H1 (cell line): ENCODE measurements at regions not wholly inside any gene's neighbourhood (a gene's known extent, or its start where the extent isn't known, plus 50 kb on each side); places are given as distances from the start of the nearest gene placed in this dataset.

ENCODE experiments used
- CTCF ChIA-PET: fragments of 300-600 bp; sonication (Branson Sonifier 250); formaldehyde crosslinking; loops from one replicate; lab custom pipeline; 2021; ENCODE audit not compliant: partially characterized antibody; lab: Charles Lee
- POLR2A ChIA-PET: fragments of 300-600 bp; sonication (Branson Sonifier 250); formaldehyde crosslinking; loops from one replicate; lab custom pipeline; 2021; ENCODE audit warnings: inconsistent platforms; ENCODE audit not compliant: partially characterized antibody; lab: Charles Lee
- DNase-seq, 2 experiments: peaks; one replicate each; pipeline versions ENCODE4 v3.0.0 to v3.0.0-alpha.2; 2010 to 2022; ENCODE audit warnings: low spot score in 2 of 2, low read depth in 1 of 2, mixed read lengths in 1 of 2
- FAIRE-seq: peaks from 2 replicates; lab custom pipeline; 2011; peaks lifted over from hg19 to GRCh38; lab: Jason Lieb, UNC
- H2AFZ ChIP-seq: 2 replicates; pipeline ENCODE4 v1.8.1; 2012; ENCODE audit warnings: low read length, inconsistent platforms
- H2AK5ac ChIP-seq: 2 replicates; pipeline ENCODE4 v1.6.1; 2013; ENCODE audit warnings: low read depth, low read length
- H2BK120ac ChIP-seq: replicated peaks from 2 replicates; pipeline ENCODE3; 2013; ENCODE audit warnings: low read depth, low read length, inconsistent platforms
- H2BK12ac ChIP-seq: 2 replicates; pipeline ENCODE4 v1.6.1; 2013; ENCODE audit warnings: low read depth, low read length
- H2BK15ac ChIP-seq: 2 replicates; pipeline ENCODE4 v1.6.1; 2013; ENCODE audit warnings: low read length
- H2BK20ac ChIP-seq: 2 replicates; pipeline ENCODE4 v1.6.1; 2013; ENCODE audit warnings: low read length
- H2BK5ac ChIP-seq: 2 replicates; pipeline ENCODE4 v1.6.1; 2013; ENCODE audit warnings: low read depth, low read length
- H3K14ac ChIP-seq: 2 replicates; pipeline ENCODE4 v1.6.1; 2013; ENCODE audit warnings: inconsistent platforms; ENCODE audit not compliant: insufficient read length
- H3K18ac ChIP-seq: 2 replicates; pipeline ENCODE4 v1.6.1; 2013; ENCODE audit warnings: low read length; ENCODE audit errors: extremely low read depth
- H3K23ac ChIP-seq: 2 replicates; pipeline ENCODE4 v1.6.1; 2013; ENCODE audit warnings: inconsistent platforms; ENCODE audit not compliant: insufficient read length
- H3K23me2 ChIP-seq: 2 replicates; pipeline ENCODE4 v1.6.1; 2013; ENCODE audit warnings: low read depth, low read length
- H3K27ac ChIP-seq: 2 replicates; pipeline ENCODE4 v1.6.1; 2011; ENCODE audit warnings: low read depth, low read length, inconsistent platforms
- H3K27me3 ChIP-seq, 4 experiments: replicated peaks in 1 of 4; 1 replicate in 1 of 4; 2 replicates in 3 of 4; pipeline versions ENCODE4 v1.6.1 to v1.8.1; 2011 to 2013; ENCODE audit warnings: low read length in 3 of 4, mild to moderate bottlenecking in 3 of 4, inconsistent platforms in 2 of 4, mixed read lengths in 2 of 4, moderate library complexity in 1 of 4; ENCODE audit not compliant: control insufficient read depth in 3 of 4, insufficient read depth in 3 of 4; ENCODE audit errors: extremely low read depth in 1 of 4
- H3K36me3 ChIP-seq, 4 experiments: 2 replicates each; pipeline versions ENCODE4 v1.6.1 to v1.8.1; 2011 to 2013; ENCODE audit warnings: mild to moderate bottlenecking in 4 of 4, low read length in 3 of 4, moderate library complexity in 2 of 4, control low read depth in 1 of 4, inconsistent platforms in 1 of 4; ENCODE audit not compliant: insufficient read depth in 4 of 4, control insufficient read depth in 2 of 4
- H3K4ac ChIP-seq: replicated peaks from 2 replicates; pipeline ENCODE3; 2013; ENCODE audit warnings: low read length, low read depth, mixed read lengths, inconsistent platforms; ENCODE audit not compliant: insufficient read length
- H3K4me1 ChIP-seq, 4 experiments: replicated peaks in 1 of 4; 1 replicate in 1 of 4; 2 replicates in 3 of 4; pipeline versions ENCODE4 v1.6.1 to v1.8.1; 2011 to 2013; ENCODE audit warnings: low read length in 3 of 4, inconsistent platforms in 2 of 4, mixed read lengths in 1 of 4; ENCODE audit not compliant: insufficient read depth in 4 of 4, control insufficient read depth in 3 of 4
- H3K4me2 ChIP-seq, 2 experiments: 2 replicates each; pipeline versions ENCODE4 v1.6.1 to v1.8.1; 2011 to 2013; ENCODE audit warnings: low read depth in 2 of 2, low read length in 2 of 2, control low read depth in 1 of 2, inconsistent platforms in 1 of 2, mild to moderate bottlenecking in 1 of 2; ENCODE audit not compliant: insufficient read depth in 1 of 2
- H3K4me3 ChIP-seq, 4 experiments: fragments of 200-600, 300-600 bp in 1 of 4; sonication (generic), shearing (Covaris generic), sonication (Bioruptor Twin) in 1 of 4; 2 replicates each; pipeline versions ENCODE4 v1.5.1 to v1.8.1; 2011 to 2016; ENCODE audit warnings: low read length in 4 of 4, low read depth in 3 of 4, control low read depth in 2 of 4, inconsistent platforms in 2 of 4, mild to moderate bottlenecking in 2 of 4, mixed read lengths in 1 of 4, moderate library complexity in 1 of 4; ENCODE audit not compliant: insufficient read depth in 2 of 4; ENCODE audit errors: extremely low read depth in 1 of 4
- H3K56ac ChIP-seq: replicated peaks from 2 replicates; pipeline ENCODE3; 2013; ENCODE audit warnings: low read depth, mild to moderate bottlenecking, mixed read lengths, low read length, inconsistent platforms; ENCODE audit not compliant: insufficient read length
- H3K79me1 ChIP-seq: 2 replicates; pipeline ENCODE4 v1.6.1; 2013; ENCODE audit warnings: low read depth, low read length, control low read depth
- H3K79me2 ChIP-seq, 2 experiments: 2 replicates each; pipeline versions ENCODE4 v1.6.1 to v1.8.1; 2012 to 2013; ENCODE audit warnings: low read length in 2 of 2, mild to moderate bottlenecking in 2 of 2, inconsistent platforms in 1 of 2; ENCODE audit not compliant: insufficient read depth in 2 of 2, control insufficient read depth in 1 of 2
- H3K9ac ChIP-seq, 4 experiments: replicated peaks in 1 of 4; 1 replicate in 1 of 4; 2 replicates in 3 of 4; pipeline versions ENCODE4 v1.6.1 to v1.8.1; 2011 to 2013; ENCODE audit warnings: low read depth in 3 of 4, low read length in 3 of 4, control low read depth in 2 of 4, mild to moderate bottlenecking in 2 of 4, moderate library complexity in 2 of 4, inconsistent platforms in 1 of 4; ENCODE audit errors: extremely low read depth in 1 of 4
- H3K9me3 ChIP-seq, 2 experiments: 2 replicates each; pipeline versions ENCODE4 v1.6.1 to v1.8.1; 2012 to 2013; ENCODE audit warnings: mild to moderate bottlenecking in 2 of 2, moderate library complexity in 2 of 2, control low read depth in 1 of 2, inconsistent platforms in 1 of 2, low read depth in 1 of 2, low read length in 1 of 2, mixed read lengths in 1 of 2; ENCODE audit not compliant: insufficient read depth in 2 of 2
- H4K20me1 ChIP-seq, 2 experiments: replicated peaks in 1 of 2; 2 replicates each; pipeline versions ENCODE3 to v1.8.1; 2011 to 2013; ENCODE audit warnings: inconsistent platforms in 2 of 2, low read length in 2 of 2, mild to moderate bottlenecking in 1 of 2; ENCODE audit not compliant: insufficient read depth in 2 of 2, control insufficient read depth in 1 of 2
- H4K5ac ChIP-seq: 2 replicates; pipeline ENCODE4 v1.6.1; 2013; ENCODE audit warnings: low read length, low read depth, mixed read lengths, inconsistent platforms; ENCODE audit not compliant: insufficient read length
- H4K8ac ChIP-seq: 2 replicates; pipeline ENCODE4 v1.8.0; 2013; ENCODE audit warnings: mild to moderate bottlenecking, moderate library complexity, low read length, inconsistent platforms; ENCODE audit not compliant: insufficient read depth; ENCODE audit errors: extremely low read depth
- H4K91ac ChIP-seq: replicated peaks from 2 replicates; pipeline ENCODE3; 2013; ENCODE audit warnings: low read length, mixed read lengths, inconsistent platforms; ENCODE audit not compliant: insufficient read length
- ASH2L ChIP-seq: fragments of 200-600, 300-600 bp; sonication (generic); IDR thresholded peaks from one replicate; pipeline ENCODE4 v1.7.1; 2017; ENCODE audit warnings: low read length
- CHD2 ChIP-seq: IDR thresholded peaks from 2 replicates; pipeline ENCODE4 v1.6.1; 2012; ENCODE audit warnings: low read length, improper control_type of control experiment
- GABPA ChIP-seq: IDR thresholded peaks from 2 replicates; pipeline ENCODE4 v1.6.1; 2011; ENCODE audit warnings: mild to moderate bottlenecking, low read length, moderate library complexity, borderline replicate concordance; ENCODE audit not compliant: insufficient read depth
- HDAC6 ChIP-seq: IDR thresholded peaks from one replicate; pipeline ENCODE4 v1.7.1; 2012; ENCODE audit warnings: low read depth, mild to moderate bottlenecking, inconsistent platforms, low read length, moderate library complexity
- JUN ChIP-seq: IDR thresholded peaks from 2 replicates; pipeline ENCODE4 v1.6.1; 2011; ENCODE audit warnings: low read depth, mild to moderate bottlenecking, improper control_type of control experiment, low read length
- KDM5A ChIP-seq: fragments of 200-600 bp; IDR thresholded peaks from 2 replicates; pipeline ENCODE4 v1.7.1; 2012; ENCODE audit warnings: mild to moderate bottlenecking, low read length, inconsistent platforms, mixed read lengths
- NRF1 ChIP-seq: IDR thresholded peaks from 2 replicates; pipeline ENCODE4 v1.6.1; 2011; ENCODE audit warnings: mild to moderate bottlenecking, low read depth, low read length, improper control_type of control experiment
- PHF8 ChIP-seq: fragments of 200-600 bp; sonication (generic); conservative IDR thresholded peaks from 2 replicates; pipeline ENCODE4 v1.7.1; 2012; ENCODE audit warnings: low read depth, mild to moderate bottlenecking, inconsistent platforms, low read length, moderate library complexity
- RXRA ChIP-seq: IDR thresholded peaks from 2 replicates; pipeline ENCODE4 v1.6.1; 2011; ENCODE audit warnings: low read depth, mild to moderate bottlenecking, low read length, moderate library complexity; ENCODE audit not compliant: insufficient read depth
- SP2 ChIP-seq: IDR thresholded peaks from 2 replicates; pipeline ENCODE4 v1.6.1; 2012; ENCODE audit warnings: mild to moderate bottlenecking, low read length, inconsistent platforms
- TAF7 ChIP-seq: optimal IDR thresholded peaks from 2 replicates; pipeline ENCODE3; 2011; ENCODE audit warnings: low read depth, mild to moderate bottlenecking, inconsistent platforms, low read length, moderate library complexity, borderline replicate concordance
- YY1 ChIP-seq: IDR thresholded peaks from 2 replicates; pipeline ENCODE4 v1.6.1; 2011; ENCODE audit warnings: low read depth, mild to moderate bottlenecking, low read length
- WGBS, 2 experiments: shearing (Covaris generic) in 1 of 2; methylation state at CpG; one replicate each; pipeline versions ENCODE4 v1.1.6 to v1.1.7; 2013 to 2015; ENCODE audit warnings: low lambda C conversion rate in 2 of 2, mixed read lengths in 2 of 2, inconsistent platforms in 1 of 2, low coverage in 1 of 2, missing lambda C conversion rate in 1 of 2; ENCODE audit not compliant: insufficient replicate concordance in 2 of 2, insufficient coverage in 1 of 2, insufficient read length in 1 of 2; ENCODE audit errors: extremely low coverage in 1 of 2, missing lambda C conversion rate in 1 of 2; 5-methylcytosine and 5-hydroxymethylcytosine counted together

DNA sequence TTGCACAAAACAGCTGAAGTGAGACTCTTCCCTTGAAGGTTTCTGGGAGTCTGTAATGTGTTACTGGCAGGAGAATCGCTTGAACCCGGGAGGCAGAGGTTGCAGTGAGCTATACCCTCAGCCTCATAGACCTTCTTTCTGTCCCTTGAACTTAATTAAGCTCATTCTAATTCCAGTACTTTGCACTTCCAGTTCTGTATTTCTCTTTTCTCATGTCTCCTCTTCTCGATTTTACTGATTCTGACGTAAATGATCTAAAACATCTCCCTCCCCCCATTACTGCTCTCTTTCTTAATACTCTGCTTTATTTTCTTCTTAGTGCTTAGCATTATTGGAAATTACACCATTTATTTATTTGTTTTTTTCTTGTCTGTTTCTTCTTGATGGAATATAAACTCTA is 165.4 kb upstream of the P2RY1 start:
- Histone ChIP-seq H4K8ac (no peak overlapping the region), H2AFZ (no peak overlapping the region), H3K4me1 (no peaks in the 10 kb centered on the region), H2BK20ac (no peak overlapping the region), H3K79me1 (no peaks in the 10 kb centered on the region), H3K14ac (no peak overlapping the region), H4K20me1 (no peaks in the 10 kb centered on the region), H3K27me3 (no peaks in the 10 kb centered on the region), H2BK5ac (no peak overlapping the region), H3K79me2 (no peaks in the 10 kb centered on the region), H3K9me3 (no peaks in the 10 kb centered on the region), H2BK15ac (no peak overlapping the region), H2BK120ac (no peak overlapping the region), H3K23me2 (no peaks in the 10 kb centered on the region), H2AK5ac (no peak overlapping the region), H4K91ac (no peak overlapping the region), H3K56ac (no peak overlapping the region), H3K4ac (no peak overlapping the region), H3K23ac (no peak overlapping the region), H2BK12ac (no peak overlapping the region), H4K5ac (no peak overlapping the region), H3K18ac (no peak overlapping the region), H3K4me2 (no peak overlapping the region), H3K9ac (no peak overlapping the region), H3K4me3 (no peak overlapping the region), H3K36me3 (no peaks in the 10 kb centered on the region), H3K27ac (no peak overlapping the region)
- DNase-seq (no peak), FAIRE-seq (no peak)
- ChIA-PET POLR2A (no interaction called here), CTCF (interaction anchor here (1.0 kb wide), 1 partner anchor 194 kb away, joined by 4 read pairs; no protein-coding TSS in a partner anchor)
- no peak for TF ChIP-seq TAF7
- no peak for TF ChIP-seq YY1
- TF ChIP-seq GABPA = no peak
- TF ChIP-seq HDAC6 = no peak
- no peak for TF ChIP-seq ASH2L
- no peak for TF ChIP-seq RXRA
- TF ChIP-seq NRF1 = no peak
- TF ChIP-seq PHF8 = no peak
- TF ChIP-seq SP2 = no peak
- no peak for TF ChIP-seq JUN
- no peak for TF ChIP-seq CHD2
- TF ChIP-seq KDM5A = no peak
- 99% methylated on average over 4 of the region's 4 CpGs; no CpG with 5 or more reads in 1 of the 2 experiments for WGBS, 2 experiments
